ENCODE measurements at regions not wholly inside any gene's neighbourhood (a gene's known extent, or its start where the extent isn't known, plus 50 kb on each side); places are given as distances from the start of the nearest gene placed in this dataset.

GRCh38 chr2:217520356-217521010, 482.3 kb downstream of the TNS1 start:
- peaks cover 4% of the 10 kb centered on the region; the same call in 1 of the 2 replicates for H3K4me1 ChIP-seq (ENCODE audit: insufficient read depth)
- 0 out of 2 replicates have a peak, but pooled peaks cover 2% of the 10 kb centered on the region for H3K9me2 ChIP-seq (ENCODE audit: insufficient read depth)
- no peaks in the 10 kb centered on the region for H3K36me3 ChIP-seq (ENCODE audit: insufficient read depth)
- peaks cover 1% of the 10 kb centered on the region for H3K27me3 Mint-ChIP-seq (ENCODE audit: insufficient read depth, low read depth, poor library complexity)
- H3K36me3 Mint-ChIP-seq (ENCODE audit: low read depth): no peaks in the 10 kb centered on the region
- peak overlapping the region; percentile 66; the same call in 1 of the 2 replicates for H2AFZ ChIP-seq
- no peaks in the 10 kb centered on the region for H3K79me2 ChIP-seq (replicated peaks; ENCODE audit: insufficient read depth)
- H3F3A ChIP-seq (replicated peaks; ENCODE audit: low read depth): no peaks in the 10 kb centered on the region
- H3K27ac ChIP-seq (ENCODE audit: low read depth): no peak overlapping the region
- no peak for TF ChIP-seq POLR2AphosphoS5 (IDR thresholded peaks at IDR 0.05; ENCODE audit: low read depth)
- no peak for TF ChIP-seq STAT1 (IDR thresholded peaks at IDR 0.05; ENCODE audit: unreplicated experiment)
- TF ChIP-seq JUNB (IDR thresholded peaks at IDR 0.05; ENCODE audit: unreplicated experiment): no peak
- no peak for TF ChIP-seq REST (IDR thresholded peaks at IDR 0.05; ENCODE audit: unreplicated experiment)
- H3K27ac Mint-ChIP-seq: no peak overlapping the region
- H3K4me1 Mint-ChIP-seq: no peaks in the 10 kb centered on the region
- H4K20me1 ChIP-seq (replicated peaks; ENCODE audit: insufficient read depth): no peaks in the 10 kb centered on the region
- H3K4me2 ChIP-seq: no peak overlapping the region
- no peak overlapping the region for H3K4me3 ChIP-seq
- H3K9me3 Mint-ChIP-seq: no peaks in the 10 kb centered on the region
- no peak for ATAC-seq
- H3K27me3 ChIP-seq (ENCODE audit: insufficient read depth): no peaks in the 10 kb centered on the region
- DNase-seq (ENCODE audit: low spot score): no peak
- no peak overlapping the region for H3K4me3 Mint-ChIP-seq

- Mint-ChIP-seq H3K27me3 (ENCODE audit: insufficient read depth, low read depth, poor library complexity) (no peaks in the 10 kb centered on the region), H3K4me3 (no peak overlapping the region), H3K36me3 (ENCODE audit: low read depth) (no peaks in the 10 kb centered on the region), H3K4me1 (no peaks in the 10 kb centered on the region), H3K27ac (no peak overlapping the region), H3K9me3 (no peaks in the 10 kb centered on the region; the same call in 2 of the 3 replicates)
- H2AFZ ChIP-seq: no peak overlapping the region
- no peak overlapping the region for H3K27ac ChIP-seq (ENCODE audit: low read depth)
- peaks cover 4% of the 10 kb centered on the region; the same call in 1 of the 2 replicates for H3K4me1 ChIP-seq (ENCODE audit: insufficient read depth)
- H3K79me2 ChIP-seq (replicated peaks; ENCODE audit: insufficient read depth): no peaks in the 10 kb centered on the region
- TF ChIP-seq POLR2AphosphoS5 (IDR thresholded peaks at IDR 0.05; ENCODE audit: low read depth): no peak
- no peak for TF ChIP-seq REST (IDR thresholded peaks at IDR 0.05; ENCODE audit: unreplicated experiment)
- no peak for TF ChIP-seq STAT1 (IDR thresholded peaks at IDR 0.05; ENCODE audit: unreplicated experiment)
- TF ChIP-seq CTCF (conservative IDR thresholded peaks at IDR 0.05; ENCODE audit: low read depth in 2 of 2): no peak
- TF ChIP-seq CREB1 (CRISPR knock-in tag; IDR thresholded peaks at IDR 0.05; ENCODE audit: low read depth): no peak
- no peak for TF ChIP-seq JUNB (IDR thresholded peaks at IDR 0.05; ENCODE audit: unreplicated experiment)
- TF ChIP-seq ETS1 (IDR thresholded peaks at IDR 0.05): no peak
- TF ChIP-seq ZNF114 (CRISPR knock-in tag; IDR thresholded peaks at IDR 0.05): no peak
- no peak for TF ChIP-seq NANOG (IDR thresholded peaks at IDR 0.05; ENCODE audit: borderline replicate concordance)
- no peak for TF ChIP-seq EZH2 (IDR thresholded peaks at IDR 0.05; ENCODE audit: low read depth, unreplicated experiment)
- DNase-seq (ENCODE audit: low spot score): no peak
- no peak overlapping the region for H3K4me2 ChIP-seq
- H3K4me3 ChIP-seq: no peak overlapping the region
- no peak for ATAC-seq
- no peaks in the 10 kb centered on the region for H4K20me1 ChIP-seq (replicated peaks; ENCODE audit: insufficient read depth)
- H3K36me3 ChIP-seq (ENCODE audit: insufficient read depth): no peaks in the 10 kb centered on the region
- H3F3A ChIP-seq (replicated peaks; ENCODE audit: low read depth): no peaks in the 10 kb centered on the region
- H3K27me3 ChIP-seq (ENCODE audit: insufficient read depth): no peaks in the 10 kb centered on the region
- 0 out of 2 replicates have a peak, but pooled peaks cover 2% of the 10 kb centered on the region for H3K9me2 ChIP-seq (ENCODE audit: insufficient read depth)
Measured at GRCh38 chr2:217517402-217517801, 485.4 kb downstream of the TNS1 start.
